Non-pigmented ciliary epithelial cell (primary cell): ENCODE measurements at regions not wholly inside any gene's neighbourhood (a gene's known extent, or its start where the extent isn't known, plus 50 kb on each side); places are given as distances from the start of the nearest gene placed in this dataset.

Source experiments
- DNase-seq: peaks from one replicate; pipeline ENCODE4 v3.0.0-alpha.2; 2010; ENCODE audit warnings: low read depth

DNA sequence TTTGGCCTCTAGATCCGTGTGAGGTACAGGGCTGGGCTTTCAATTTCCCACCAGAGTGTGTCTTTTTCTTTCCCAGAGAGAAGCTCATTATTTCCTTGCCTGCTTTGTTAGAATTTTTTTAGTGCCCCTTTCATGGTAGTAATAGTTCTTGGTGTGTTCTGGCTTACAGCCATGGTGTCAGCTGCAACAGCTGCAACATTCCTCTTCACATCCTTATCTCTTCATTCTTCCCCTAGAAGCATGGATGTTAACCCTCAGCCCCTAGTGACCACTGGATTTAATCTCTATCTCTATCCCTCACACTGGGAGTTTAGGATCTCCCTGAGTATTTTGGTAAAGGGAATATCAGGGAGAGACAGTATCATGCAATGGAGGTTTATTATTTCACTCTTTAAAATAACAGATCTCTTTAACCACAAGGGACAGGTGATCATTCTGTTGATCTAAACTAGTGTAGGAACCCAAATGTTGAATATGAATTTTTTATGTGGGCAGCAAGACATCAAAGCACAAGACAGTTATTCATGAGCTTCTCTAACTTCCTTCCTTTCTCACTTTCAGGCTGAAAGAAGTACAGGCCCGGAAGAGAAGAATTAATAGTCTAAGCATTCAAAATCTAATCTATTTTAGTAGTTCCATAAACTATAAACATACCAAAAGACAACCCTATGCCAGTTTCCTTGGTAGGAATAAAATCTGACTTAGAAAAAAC is 160.2 kb downstream of the FAM170A start:
- no peak for DNase-seq

DNA sequence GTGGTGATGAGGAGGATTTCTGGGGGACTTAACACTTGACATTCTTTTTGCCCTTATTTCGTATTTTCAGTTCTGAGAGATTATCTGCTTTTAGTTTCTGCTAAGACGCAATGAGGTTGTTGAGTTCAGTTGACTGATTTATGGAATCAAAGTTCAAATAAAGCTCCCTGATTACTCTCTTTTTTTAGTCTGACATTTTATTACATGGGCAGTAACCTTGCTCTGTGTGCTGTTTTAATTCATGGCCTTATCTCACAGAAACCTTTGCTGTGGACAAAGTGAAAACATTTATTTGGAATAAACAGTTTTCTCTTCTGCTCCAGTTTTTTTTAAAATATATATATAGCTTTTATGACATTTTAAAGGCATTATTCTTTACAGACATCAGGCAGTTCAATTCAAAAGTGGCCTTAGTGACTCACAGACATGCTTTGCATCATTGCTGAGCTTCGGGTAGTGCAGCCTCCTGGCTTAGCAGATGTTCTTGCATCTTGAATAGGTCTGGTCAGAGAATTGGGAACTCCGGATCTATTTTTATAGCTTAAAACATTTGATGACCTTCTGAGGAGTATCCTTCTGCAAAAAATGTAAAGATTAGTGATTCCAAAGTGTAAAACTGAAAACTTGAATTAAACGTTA is 162.9 kb downstream of the FAM170A start:
- no peak for DNase-seq

DNA sequence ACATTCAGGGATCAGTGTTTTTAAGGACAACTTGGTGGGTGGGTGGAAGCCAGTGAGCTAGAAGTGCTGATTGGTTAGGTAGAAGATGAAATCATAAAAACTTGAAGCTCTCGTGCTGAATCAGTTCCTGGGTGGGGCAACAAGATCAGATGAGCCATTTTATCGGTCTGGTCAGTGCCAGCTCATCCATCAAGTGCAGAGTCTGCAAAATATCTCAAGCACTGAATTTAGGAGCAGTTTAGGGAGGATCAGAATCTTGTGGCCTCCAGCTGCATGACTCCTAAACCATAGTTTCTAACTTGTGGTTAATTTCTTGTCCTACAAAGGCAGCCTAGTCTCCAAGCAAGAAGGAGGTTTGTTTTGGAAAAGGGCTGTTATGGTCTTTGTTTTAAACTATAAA is 166.4 kb downstream of the FAM170A start:
- DNase-seq = no peak

DNA sequence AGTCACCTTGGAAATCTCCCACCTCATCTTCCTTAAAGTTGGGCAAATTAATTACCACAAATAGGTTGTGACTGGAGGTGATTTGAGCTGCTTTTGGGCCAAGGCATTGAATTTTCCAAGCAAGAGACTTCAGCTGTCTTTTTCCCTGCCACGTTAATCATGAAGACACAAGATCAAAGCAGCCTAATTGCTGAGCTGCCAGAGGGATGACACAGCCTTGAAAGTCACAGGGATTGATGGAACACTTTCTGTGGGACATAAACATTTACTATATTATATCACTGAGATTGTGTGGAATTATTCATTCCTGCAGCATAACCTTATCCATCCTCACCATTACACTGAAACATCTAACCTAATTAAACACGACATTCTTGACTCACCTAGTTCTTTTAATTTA is 172.2 kb downstream of the FAM170A start:
- no peak for DNase-seq

DNA sequence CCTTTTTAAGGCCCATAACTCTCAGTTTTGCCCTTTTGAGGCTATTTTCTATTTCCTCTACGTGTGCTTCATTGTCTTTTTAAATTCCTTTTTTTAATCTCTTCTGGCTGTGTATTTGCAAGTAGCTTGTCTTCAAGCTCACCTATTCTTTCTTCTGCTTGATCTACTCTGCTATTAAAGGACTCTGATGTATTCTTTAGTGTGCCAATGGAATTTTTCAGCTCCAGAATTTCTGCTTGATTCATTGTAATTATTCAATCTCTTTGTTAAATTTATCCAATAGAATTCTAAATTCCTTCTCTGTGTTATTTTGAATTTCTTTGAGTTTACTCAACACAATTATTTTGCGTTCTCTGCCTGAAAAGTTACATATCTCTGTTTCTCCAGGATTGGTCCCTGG is 178.7 kb downstream of the FAM170A start:
- DNase-seq = no peak

DNA sequence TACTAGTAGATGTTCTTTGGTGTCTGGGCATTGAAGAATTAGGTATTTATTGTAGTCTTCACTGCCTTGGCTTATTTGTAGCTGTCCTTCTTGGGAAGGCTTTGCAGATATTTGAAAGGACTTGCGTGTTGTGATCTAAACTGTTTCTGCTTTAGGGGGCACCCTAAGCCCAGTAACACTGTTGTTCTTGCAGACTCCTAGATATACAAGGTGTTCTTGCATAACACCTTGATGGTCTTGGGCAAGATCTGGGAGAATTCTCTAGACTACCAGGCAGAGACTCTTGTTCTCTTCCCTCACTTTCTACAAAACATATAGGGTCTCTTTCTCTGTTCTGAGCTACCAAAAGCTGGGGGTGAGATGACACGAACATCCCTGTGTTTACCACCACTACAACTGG is 179.1 kb downstream of the FAM170A start:
- no peak for DNase-seq

DNA sequence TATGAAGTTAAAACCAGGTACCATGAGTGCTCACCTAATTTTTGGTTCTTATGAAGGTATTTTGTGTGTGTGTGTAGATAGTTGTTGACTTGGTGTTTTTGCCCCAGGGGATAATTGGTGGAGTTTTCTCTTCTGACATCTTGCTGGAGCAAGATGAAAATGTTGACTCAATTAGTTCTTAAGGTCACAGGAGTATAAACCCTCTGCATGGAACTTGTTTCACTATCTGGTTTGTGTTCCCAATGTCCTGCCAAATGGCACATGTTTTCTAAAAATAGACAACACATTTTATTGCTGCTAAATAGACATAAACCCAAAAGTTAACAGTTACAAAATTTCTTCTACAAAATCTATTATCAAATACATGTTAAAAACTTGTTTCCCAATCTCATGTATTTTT is 180.9 kb downstream of the FAM170A start:
- DNase-seq = no peak

DNA sequence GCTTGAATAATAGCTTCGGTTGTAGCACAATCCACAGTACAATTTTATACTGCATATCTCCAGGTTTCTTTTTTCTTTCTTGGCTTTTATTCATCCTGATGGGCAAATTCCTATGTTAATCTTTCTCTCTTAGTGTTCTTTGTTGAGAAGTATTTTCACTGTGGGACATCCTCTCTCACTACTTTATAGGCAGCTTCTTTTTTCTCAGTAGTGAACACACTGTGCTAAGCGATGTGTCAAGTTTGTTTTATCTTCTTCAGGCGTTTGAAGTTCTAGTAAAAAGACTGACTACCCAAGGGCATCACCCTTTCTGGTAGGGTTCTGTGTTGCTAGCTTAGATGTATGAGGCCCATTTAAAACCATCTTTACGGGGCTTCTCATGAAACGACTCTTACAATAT is 182.1 kb downstream of the FAM170A start:
- no peak for DNase-seq

DNA sequence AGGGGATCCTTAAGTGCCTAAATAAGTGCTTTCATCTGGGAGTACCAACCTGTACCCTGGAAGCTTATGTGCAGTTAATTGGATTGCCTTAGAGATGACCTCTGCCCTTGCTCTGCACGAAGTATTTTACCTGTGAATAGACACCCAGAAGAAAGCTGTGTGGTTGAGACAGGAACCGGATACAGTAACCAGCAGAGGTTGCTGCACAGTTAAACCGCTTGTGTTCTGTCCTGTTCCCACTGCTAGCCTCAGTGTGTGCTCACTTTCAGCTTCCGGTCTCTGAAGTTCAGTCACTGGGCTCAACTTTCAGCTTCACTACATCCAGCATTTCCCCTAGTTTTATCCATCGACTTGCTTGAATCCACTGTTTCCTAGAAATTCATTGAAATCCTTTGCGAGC is 185.3 kb downstream of the FAM170A start:
- DNase-seq = no peak

DNA sequence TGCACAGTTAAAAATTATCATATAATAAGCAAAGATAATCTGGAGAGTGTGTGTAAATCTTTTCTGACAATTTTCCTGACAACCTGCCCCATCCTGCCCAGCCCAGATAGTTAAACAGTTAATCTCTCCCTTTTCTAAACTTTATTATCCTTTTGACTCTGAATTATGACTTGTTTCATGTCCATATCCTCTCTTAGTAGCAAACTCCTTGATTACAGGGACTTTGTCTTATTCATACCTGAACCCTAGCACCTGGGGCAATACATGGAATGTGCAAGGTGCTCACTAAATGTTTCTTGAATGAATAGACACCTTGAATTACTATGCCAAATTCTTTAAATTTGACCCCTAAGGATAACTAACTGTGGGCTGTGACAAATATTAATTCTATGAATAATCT is 186.7 kb downstream of the FAM170A start:
- DNase-seq = no peak

DNA sequence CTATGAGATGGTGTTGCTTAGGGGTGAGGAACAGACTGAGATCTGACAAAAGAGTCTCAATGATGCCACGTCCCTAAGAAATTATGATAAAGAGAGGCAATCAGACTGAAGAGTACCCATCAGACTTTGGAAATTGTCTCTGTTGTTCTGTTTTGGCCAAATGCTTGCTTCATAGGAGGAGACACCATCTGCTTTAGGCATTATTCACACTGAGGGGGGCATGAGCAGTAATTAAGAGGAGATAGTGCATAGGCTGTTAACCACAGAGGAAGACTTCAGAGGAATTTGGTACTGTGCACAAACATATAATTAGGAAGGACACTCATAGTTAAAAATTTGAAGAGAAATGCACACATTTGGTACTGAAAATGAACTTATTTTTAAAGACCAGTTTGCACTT is 190.7 kb downstream of the FAM170A start:
- DNase-seq = no peak

DNA sequence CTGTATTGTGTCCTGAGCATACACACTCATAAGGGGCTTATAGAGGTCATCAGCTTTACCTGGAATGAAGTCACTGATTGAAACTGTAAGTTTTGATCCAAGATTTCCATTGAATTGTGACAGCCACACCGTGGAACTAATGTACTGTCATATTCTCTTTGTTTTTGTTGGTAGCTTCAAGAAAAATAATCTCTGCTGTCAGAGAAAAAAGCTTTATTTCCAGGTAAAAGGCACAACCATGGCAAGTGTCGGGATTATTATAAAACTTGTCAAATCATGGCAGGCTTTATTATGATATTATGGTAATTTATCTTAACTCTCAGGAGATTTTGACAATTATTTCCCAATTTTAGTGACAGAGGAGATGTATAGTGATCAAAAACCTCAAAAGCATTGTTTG is 191.2 kb downstream of the FAM170A start:
- no peak for DNase-seq

DNA sequence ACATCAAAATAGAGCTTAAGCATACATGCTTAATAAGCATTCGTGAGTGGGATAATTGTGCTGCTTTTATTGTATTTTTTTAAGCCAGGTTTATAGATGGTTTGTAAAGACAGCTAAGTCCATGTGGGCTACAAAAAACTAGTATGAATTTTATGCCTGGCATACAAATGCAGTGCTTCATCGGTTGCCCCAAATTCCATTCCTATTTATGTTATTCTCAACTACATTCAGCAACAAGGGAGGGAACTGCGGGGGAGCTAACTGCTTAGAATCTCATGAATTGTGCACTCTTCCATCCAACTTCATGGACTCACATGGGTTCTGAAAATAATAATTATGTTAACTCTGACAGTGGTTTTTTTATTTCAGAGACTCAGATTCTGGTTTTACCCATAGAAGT is 199.2 kb downstream of the FAM170A start:
- DNase-seq = no peak

DNA sequence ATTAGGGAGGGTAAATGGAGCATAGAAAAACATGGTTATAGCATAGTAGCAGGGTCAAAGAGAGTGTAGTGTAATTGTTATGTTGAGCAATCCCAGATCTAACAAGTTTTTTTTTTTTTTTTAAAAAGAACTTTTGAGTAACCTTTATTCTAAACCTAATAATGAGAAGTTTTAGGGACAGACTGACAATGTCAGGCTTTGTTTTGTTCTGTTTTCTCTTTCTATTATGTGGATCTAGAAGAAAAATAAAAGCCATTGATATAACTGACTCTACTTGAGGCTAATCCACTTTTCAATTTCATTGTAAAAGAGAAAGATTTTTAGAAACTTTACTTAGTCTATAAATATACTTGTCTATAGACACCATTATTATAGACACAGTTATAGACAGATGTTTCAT is 200.0 kb downstream of the FAM170A start:
- no peak for DNase-seq

DNA sequence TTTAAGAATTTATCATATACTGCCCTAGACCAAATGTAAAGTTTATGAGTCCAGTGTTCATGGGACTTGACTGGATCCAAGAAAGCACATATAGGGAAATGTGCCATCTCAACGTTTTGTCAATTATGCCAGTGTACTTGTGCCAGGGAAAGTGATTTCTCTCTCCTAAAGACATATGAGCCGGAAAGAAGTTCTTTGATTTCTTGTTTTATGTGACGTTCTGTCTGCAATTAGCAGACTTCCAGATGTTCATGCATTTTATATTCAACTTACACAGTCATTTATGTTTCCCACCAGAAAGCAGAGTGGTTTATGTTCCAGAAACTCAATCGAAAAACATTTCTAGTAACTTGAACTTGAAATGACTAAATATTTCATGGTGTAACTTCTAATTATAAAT is 203.8 kb downstream of the FAM170A start:
- DNase-seq = no peak

DNA sequence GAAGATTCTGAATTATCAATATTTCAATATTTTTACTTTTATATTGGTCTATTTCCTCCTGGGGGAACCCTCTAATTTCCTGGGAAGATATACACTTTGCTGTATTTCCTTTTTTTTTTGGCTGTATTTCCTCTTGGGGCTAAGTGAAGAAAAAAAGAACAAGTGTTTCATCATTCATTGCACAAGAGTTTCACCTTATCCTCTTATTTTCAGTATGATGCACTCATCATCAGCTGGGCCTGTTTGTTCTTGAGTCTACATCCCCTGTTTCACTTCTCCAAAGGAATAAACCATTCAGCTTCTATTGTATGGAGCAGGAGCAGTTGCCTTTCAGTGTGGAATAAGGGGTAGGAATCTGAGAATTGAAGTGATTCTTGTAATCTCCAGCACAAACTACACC is 210.8 kb downstream of the FAM170A start:
- DNase-seq = no peak

DNA sequence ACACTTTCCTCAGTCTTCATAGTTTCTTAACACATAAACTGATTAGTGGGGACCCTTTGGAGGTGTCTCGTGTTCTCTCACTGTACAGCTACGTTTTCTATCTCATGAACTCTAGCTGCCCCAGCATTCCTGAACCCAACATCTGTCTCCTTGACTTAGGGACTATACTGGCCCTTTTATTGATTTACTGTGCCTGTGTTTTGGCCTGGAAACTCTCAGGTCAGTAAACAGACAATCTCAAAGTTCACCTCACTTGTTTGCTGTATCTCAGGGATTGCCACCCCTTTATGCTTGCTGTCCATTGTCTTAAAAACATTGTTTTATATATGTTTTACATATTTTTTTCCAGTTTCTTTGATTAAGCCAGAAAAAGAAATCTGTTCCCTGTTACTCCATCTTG is 222.8 kb downstream of the FAM170A start:
- DNase-seq = no peak

DNA sequence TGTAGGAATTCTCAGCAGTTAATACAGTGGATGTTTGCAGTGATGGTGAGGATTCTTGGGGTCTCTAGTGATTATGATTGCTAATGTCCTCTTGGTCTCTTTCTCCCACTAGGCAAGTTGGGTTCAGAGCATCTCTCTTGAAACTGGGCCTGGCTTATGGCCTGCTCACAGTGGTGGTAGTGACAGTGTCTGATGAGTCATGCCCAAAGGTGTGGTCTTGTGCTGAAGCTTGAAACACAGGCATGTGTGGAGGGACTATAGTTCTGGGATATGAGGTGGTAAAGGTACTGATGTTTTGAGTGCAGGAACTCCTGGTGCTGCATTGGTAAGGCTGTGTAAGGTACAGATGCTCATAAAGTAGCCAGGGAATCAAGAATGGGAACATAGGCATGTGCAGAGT is 231.1 kb downstream of the FAM170A start:
- DNase-seq = no peak

DNA sequence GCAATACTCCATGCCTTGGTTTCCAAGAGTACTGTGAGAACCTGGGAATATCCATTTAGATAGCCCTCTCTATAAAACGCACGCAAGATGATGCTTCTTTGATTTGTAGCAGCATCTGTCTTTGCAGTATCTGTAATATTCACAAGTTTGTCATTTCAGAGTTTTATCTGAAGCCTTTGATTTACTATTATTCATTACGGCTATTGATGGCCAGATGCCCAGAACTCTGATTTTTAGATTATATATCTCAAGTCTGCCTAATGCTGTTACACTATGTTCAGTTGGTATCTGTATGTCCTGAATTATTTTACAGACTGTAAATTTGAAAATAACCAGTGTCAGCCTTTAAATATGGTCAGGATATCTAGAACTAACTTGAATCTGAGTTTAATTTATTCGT is 233.3 kb downstream of the FAM170A start:
- no peak for DNase-seq

DNA sequence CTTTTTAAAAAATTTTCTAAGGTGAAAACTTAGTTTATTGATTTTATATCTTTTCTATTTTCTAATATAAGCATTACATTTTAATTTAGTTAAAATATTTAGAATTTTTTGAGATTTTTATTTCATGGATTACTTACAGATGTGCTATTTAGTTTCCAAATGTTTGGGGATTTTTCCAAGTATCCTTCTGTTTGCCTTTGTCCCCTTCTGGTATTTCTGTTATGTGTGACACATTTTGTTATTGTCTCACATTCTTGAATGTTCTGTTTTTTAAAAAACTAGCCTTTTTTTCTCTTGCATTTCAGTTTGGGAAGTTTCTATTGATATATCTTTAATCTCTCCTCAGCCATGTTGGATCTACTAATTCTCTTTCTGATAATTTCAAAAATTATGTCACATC is 234.9 kb downstream of the FAM170A start:
- DNase-seq = no peak

DNA sequence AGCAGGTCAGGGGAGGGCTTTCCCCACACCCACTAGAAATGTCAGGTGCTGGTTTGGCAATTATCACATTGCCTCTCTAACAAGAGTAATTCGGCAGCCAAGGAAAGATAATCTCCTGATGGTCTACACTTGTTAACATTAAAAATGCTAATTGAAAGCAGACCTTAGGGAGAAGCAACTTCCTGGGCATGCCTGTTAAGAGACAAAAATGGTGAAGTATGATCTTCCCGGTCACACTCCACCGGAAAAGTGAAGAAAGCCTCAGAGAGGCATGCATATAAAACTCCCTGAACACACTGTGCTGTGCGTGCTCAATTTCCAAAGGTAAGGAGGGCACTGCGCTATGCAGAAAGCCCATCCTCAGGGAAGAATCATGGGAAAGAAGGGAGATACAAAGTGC is 244.3 kb downstream of the FAM170A start:
- DNase-seq = no peak

DNA sequence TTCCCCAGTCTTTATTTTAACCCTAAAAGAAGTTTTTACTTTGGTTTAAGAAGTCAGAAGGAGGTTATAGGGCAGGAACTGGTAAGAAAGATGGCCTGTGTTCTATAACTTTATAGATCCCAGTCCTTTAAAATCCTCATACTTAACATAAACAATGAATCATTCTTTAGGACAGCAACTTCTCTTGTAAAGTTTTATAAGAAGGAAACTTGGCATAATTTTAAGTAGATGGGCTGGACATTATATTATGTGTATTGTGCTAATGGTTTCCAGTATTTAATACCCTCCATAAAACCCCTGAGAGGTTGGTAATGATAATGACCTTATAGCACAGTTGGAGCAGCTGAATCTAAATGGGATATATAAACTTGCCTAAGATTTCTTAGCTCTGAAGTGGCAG is 247.2 kb downstream of the FAM170A start:
- DNase-seq = no peak

DNA sequence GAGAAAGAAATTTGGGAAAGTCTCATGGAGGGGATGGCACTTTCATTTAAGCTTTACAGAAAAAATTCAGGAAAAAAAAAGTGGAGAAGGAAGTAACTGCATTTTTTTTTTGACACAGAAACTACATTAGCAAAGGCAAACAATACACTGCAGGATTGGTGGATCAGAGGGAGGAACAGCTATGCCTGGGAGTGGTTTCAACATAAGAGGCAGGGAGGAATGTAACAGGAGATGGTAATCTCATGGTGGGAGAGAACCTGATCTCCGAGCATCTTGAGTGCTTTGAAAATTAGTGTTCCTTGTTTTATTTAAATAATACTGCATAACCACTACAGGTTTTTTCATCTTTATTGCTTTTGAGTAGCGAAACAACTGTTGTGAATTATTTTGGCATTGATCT is 249.4 kb downstream of the FAM170A start:
- no peak for DNase-seq

DNA sequence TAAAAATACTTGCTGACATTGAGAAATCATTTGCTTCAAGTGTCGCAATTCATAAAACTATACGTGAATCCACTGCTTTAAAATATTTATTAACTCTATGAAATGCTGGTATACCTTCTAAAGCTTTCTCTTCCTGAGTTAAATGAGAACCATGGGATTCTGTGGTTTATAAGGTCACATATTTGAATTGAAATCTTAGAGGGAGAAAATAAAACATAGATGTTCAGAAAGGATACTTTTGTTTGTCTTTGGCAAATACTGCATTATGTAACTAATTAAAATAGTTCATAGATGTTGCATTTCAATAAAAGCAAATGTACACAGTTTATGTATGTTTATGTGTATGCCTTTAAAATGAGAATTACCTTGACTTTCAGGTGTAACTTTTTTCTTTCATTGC is 250.1 kb downstream of the FAM170A start:
- no peak for DNase-seq
